Testis (tissue), 2 donors: ENCODE measurements at regions not wholly inside any gene's neighbourhood (a gene's known extent, or its start where the extent isn't known, plus 50 kb on each side); places are given as distances from the start of the nearest gene placed in this dataset.

ENCODE experiments used
- POLR2A ChIP-seq: fragments of 450-650 bp; IDR thresholded peaks from one replicate; pipeline ENCODE4 v1.6.1; 2017; ENCODE audit warnings: antibody characterized with exemption, mild to moderate bottlenecking, moderate library complexity
- TF ChIP-seq, protein P1 (sequence below), 3 experiments: fragments of 450-650 bp in 2 of 3; fragments of 200-600 bp in 1 of 3; sonication (generic) in 1 of 3; IDR thresholded peaks; one replicate each; pipeline ENCODE4 v1.5.1; 2016 to 2019; ENCODE audit warnings: antibody characterized with exemption in 3 of 3, mild to moderate bottlenecking in 2 of 3, moderate library complexity in 1 of 3

- TF ChIP-seq POLR2A = no peak
- TF ChIP-seq, protein P1, sequence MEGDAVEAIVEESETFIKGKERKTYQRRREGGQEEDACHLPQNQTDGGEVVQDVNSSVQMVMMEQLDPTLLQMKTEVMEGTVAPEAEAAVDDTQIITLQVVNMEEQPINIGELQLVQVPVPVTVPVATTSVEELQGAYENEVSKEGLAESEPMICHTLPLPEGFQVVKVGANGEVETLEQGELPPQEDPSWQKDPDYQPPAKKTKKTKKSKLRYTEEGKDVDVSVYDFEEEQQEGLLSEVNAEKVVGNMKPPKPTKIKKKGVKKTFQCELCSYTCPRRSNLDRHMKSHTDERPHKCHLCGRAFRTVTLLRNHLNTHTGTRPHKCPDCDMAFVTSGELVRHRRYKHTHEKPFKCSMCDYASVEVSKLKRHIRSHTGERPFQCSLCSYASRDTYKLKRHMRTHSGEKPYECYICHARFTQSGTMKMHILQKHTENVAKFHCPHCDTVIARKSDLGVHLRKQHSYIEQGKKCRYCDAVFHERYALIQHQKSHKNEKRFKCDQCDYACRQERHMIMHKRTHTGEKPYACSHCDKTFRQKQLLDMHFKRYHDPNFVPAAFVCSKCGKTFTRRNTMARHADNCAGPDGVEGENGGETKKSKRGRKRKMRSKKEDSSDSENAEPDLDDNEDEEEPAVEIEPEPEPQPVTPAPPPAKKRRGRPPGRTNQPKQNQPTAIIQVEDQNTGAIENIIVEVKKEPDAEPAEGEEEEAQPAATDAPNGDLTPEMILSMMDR (IDR thresholded peaks at IDR 0.05) = no peak
Observed at GRCh38 chr4:107561481-107561880, 158.6 kb downstream of the PAPSS1 start.
